ENCODE measurements at regions not wholly inside any gene's neighbourhood (a gene's known extent, or its start where the extent isn't known, plus 50 kb on each side); places are given as distances from the start of the nearest gene placed in this dataset.
"Not testable (repeated sequence)": the region's sequence is repeated elsewhere in the genome, so short reads cannot be mapped to it uniquely, and the experiment has no call there.

GRCh38 chr12:46480316-46480715, 107.7 kb upstream of the SLC38A2 start:
- CTCF ChIA-PET: no interaction called here

GRCh38 chr12:46478123-46478522, 105.5 kb upstream of the SLC38A2 start:
- H3K4me3 Mint-ChIP-seq: no peak overlapping the region
- H3K9me3 Mint-ChIP-seq: no peaks in the 10 kb centered on the region
- no peaks in the 10 kb centered on the region for H3K27me3 Mint-ChIP-seq
- no peak for DNase-seq
- H3K36me3 Mint-ChIP-seq: peaks cover 30% of the 10 kb centered on the region
- CTCF ChIA-PET: no interaction called here
- H3K4me1 Mint-ChIP-seq: peaks cover 9% of the 10 kb centered on the region
- no peak overlapping the region for H3K27ac Mint-ChIP-seq

More at GRCh38 chr12:46480316-46480715, 107.7 kb upstream of the SLC38A2 start:
- no peak overlapping the region for H3K27ac Mint-ChIP-seq
- no peaks in the 10 kb centered on the region for H3K9me3 Mint-ChIP-seq
- peaks cover 26% of the 10 kb centered on the region for H3K36me3 Mint-ChIP-seq
- peaks cover 3% of the 10 kb centered on the region for H3K4me1 Mint-ChIP-seq
- DNase-seq: no peak
- H3K4me3 Mint-ChIP-seq: no peak overlapping the region
- no peaks in the 10 kb centered on the region for H3K27me3 Mint-ChIP-seq

- Mint-ChIP-seq H3K4me1 (peaks cover 11% of the 10 kb centered on the region), H3K4me3 (no peak overlapping the region), H3K9me3 (no peaks in the 10 kb centered on the region), H3K27me3 (no peaks in the 10 kb centered on the region), H3K27ac (no peak overlapping the region), H3K36me3 (peaks cover 30% of the 10 kb centered on the region)
- CTCF ChIA-PET: no interaction called here
- no peak for DNase-seq
Observed at GRCh38 chr12:46477541-46477940, 105.0 kb upstream of the SLC38A2 start.

GRCh38 chr12:46475972-46476645, 103.5 kb upstream of the SLC38A2 start:
- no peaks in the 10 kb centered on the region for H3K9me3 Mint-ChIP-seq
- H3K4me3 Mint-ChIP-seq: no peak overlapping the region
- H3K27me3 Mint-ChIP-seq: no peaks in the 10 kb centered on the region
- H3K27ac Mint-ChIP-seq: no peak overlapping the region
- peaks cover 22% of the 10 kb centered on the region for H3K4me1 Mint-ChIP-seq
- H3K36me3 Mint-ChIP-seq: peaks cover 23% of the 10 kb centered on the region
- CTCF ChIA-PET: interaction anchor here (0.9 to 1.2 kb wide), 3 partner anchors 8 to 86 kb away, joined by 3 to 4 read pairs (median 4); no protein-coding TSS in a partner anchor
- no peak for DNase-seq

- peaks cover 23% of the 10 kb centered on the region for H3K36me3 Mint-ChIP-seq
- H3K27ac Mint-ChIP-seq, H3K27me3 Mint-ChIP-seq, DNase-seq, CTCF ChIA-PET, H3K4me3 Mint-ChIP-seq, H3K9me3 Mint-ChIP-seq: not testable (repeated sequence)
- H3K4me1 Mint-ChIP-seq: peaks cover 35% of the 10 kb centered on the region
Observed at GRCh38 chr12:46474385-46474784, 101.8 kb upstream of the SLC38A2 start.

GRCh38 chr12:46473634-46474329, 101.2 kb upstream of the SLC38A2 start:
- H3K27ac Mint-ChIP-seq: peak overlapping the region; percentile 20
- peaks cover 35% of the 10 kb centered on the region for H3K4me1 Mint-ChIP-seq
- no peak for DNase-seq
- CTCF ChIA-PET: no interaction called here
- no peaks in the 10 kb centered on the region for H3K27me3 Mint-ChIP-seq
- peaks cover 18% of the 10 kb centered on the region for H3K36me3 Mint-ChIP-seq
- H3K4me3 Mint-ChIP-seq: no peak overlapping the region
- H3K9me3 Mint-ChIP-seq: no peaks in the 10 kb centered on the region

- DNase-seq: no peak
- H3K4me1 Mint-ChIP-seq: peaks cover 35% of the 10 kb centered on the region
- peak overlapping the region; percentile 20 for H3K27ac Mint-ChIP-seq
- CTCF ChIA-PET: no interaction called here
- H3K4me3 Mint-ChIP-seq: no peak overlapping the region
- H3K9me3 Mint-ChIP-seq: no peaks in the 10 kb centered on the region
- peaks cover 16% of the 10 kb centered on the region for H3K36me3 Mint-ChIP-seq
- no peaks in the 10 kb centered on the region for H3K27me3 Mint-ChIP-seq
Observed at GRCh38 chr12:46472893-46473633, 100.5 kb upstream of the SLC38A2 start.

- H3K4me1 Mint-ChIP-seq: peaks cover 32% of the 10 kb centered on the region
- H3K36me3 Mint-ChIP-seq: peaks cover 10% of the 10 kb centered on the region
- H3K4me3 Mint-ChIP-seq: no peak overlapping the region
- H3K27me3 Mint-ChIP-seq: no peaks in the 10 kb centered on the region
- no peak for DNase-seq
- H3K27ac Mint-ChIP-seq: no peak overlapping the region
- CTCF ChIA-PET: no interaction called here
- H3K9me3 Mint-ChIP-seq: no peaks in the 10 kb centered on the region
Observed at GRCh38 chr12:46472144-46472705, 99.7 kb upstream of the SLC38A2 start.

- no peaks in the 10 kb centered on the region for H3K27me3 Mint-ChIP-seq
- peaks cover 12% of the 10 kb centered on the region for H3K36me3 Mint-ChIP-seq
Observed at GRCh38 chr12:46471404-46471803, 98.8 kb upstream of the SLC38A2 start.

GRCh38 chr12:46470975-46471374, 98.4 kb upstream of the SLC38A2 start:
- H3K4me1 Mint-ChIP-seq: peaks cover 32% of the 10 kb centered on the region
- no peaks in the 10 kb centered on the region for H3K27me3 Mint-ChIP-seq
- H3K4me3 Mint-ChIP-seq: no peak overlapping the region
- H3K27ac Mint-ChIP-seq: no peak overlapping the region
- no peak for DNase-seq
- peaks cover 14% of the 10 kb centered on the region for H3K36me3 Mint-ChIP-seq
- no peaks in the 10 kb centered on the region for H3K9me3 Mint-ChIP-seq
- CTCF ChIA-PET: interaction anchor here (1.0 to 1.9 kb wide), 2 partner anchors 10 to 40 kb away, joined by 3 to 12 read pairs; no protein-coding TSS in a partner anchor

More at GRCh38 chr12:46471404-46471803, 98.8 kb upstream of the SLC38A2 start:
- CTCF ChIA-PET: interaction anchor here (1.0 kb wide), 1 partner anchor 39 kb away, joined by 3 read pairs; no protein-coding TSS in a partner anchor
- Mint-ChIP-seq H3K27ac (no peak overlapping the region), H3K4me1 (peaks cover 32% of the 10 kb centered on the region), H3K4me3 (no peak overlapping the region), H3K9me3 (no peaks in the 10 kb centered on the region)
- DNase-seq: no peak

GRCh38 chr12:46470036-46470627, 97.6 kb upstream of the SLC38A2 start:
- H3K27me3 Mint-ChIP-seq: no peaks in the 10 kb centered on the region

GRCh38 chr12:46468813-46469212, 96.2 kb upstream of the SLC38A2 start:
- H3K9me3 Mint-ChIP-seq: peaks cover 7% of the 10 kb centered on the region
- peaks cover 18% of the 10 kb centered on the region for H3K36me3 Mint-ChIP-seq
- CTCF ChIA-PET: interaction anchor here (2.0 kb wide), 1 partner anchor 193 kb away, joined by 4 read pairs; no protein-coding TSS in a partner anchor
- H3K27me3 Mint-ChIP-seq: no peaks in the 10 kb centered on the region
- no peak overlapping the region for H3K27ac Mint-ChIP-seq
- no peak for DNase-seq
- no peak overlapping the region for H3K4me3 Mint-ChIP-seq
- H3K4me1 Mint-ChIP-seq: peaks cover 30% of the 10 kb centered on the region

More at GRCh38 chr12:46470036-46470627, 97.6 kb upstream of the SLC38A2 start:
- Mint-ChIP-seq H3K27ac (peak overlapping the region; percentile 85), H3K4me3 (peak overlapping the region; percentile 53), H3K36me3 (peaks cover 15% of the 10 kb centered on the region), H3K9me3 (peaks cover 3% of the 10 kb centered on the region), H3K4me1 (peaks cover 32% of the 10 kb centered on the region)
- peak; percentile 53 for DNase-seq
- CTCF ChIA-PET: interaction anchor here (0.9 to 2.0 kb wide), 4 partner anchors 10 to 191 kb away, joined by 3 to 12 read pairs (median 4); no protein-coding TSS in a partner anchor

- Mint-ChIP-seq H3K4me3 (no peak overlapping the region), H3K36me3 (peaks cover 15% of the 10 kb centered on the region), H3K27ac (no peak overlapping the region), H3K4me1 (peaks cover 26% of the 10 kb centered on the region), H3K27me3 (no peaks in the 10 kb centered on the region), H3K9me3 (peaks cover 7% of the 10 kb centered on the region)
- CTCF ChIA-PET: no interaction called here
- DNase-seq: no peak
Observed at GRCh38 chr12:46468160-46468559, 95.6 kb upstream of the SLC38A2 start.

All from activated naive CD4-positive, alpha-beta T cell treated with anti-CD3 and anti-CD28 coated beads, Interleukin-2, amount 10 ng/mL, durations not matched to agents 7 days and 5 days (primary cell).